ENCODE measurements at regions not wholly inside any gene's neighbourhood (a gene's known extent, or its start where the extent isn't known, plus 50 kb on each side); places are given as distances from the start of the nearest gene placed in this dataset.

- H3K79me2 ChIP-seq (ENCODE audit: control insufficient read depth, low read length) = no peaks in the 10 kb centered on the region
- TF ChIP-seq EZH2phosphoT487 (IDR thresholded peaks at IDR 0.05; ENCODE audit: borderline replicate concordance, low read length) (no peak), CTCF (IDR thresholded peaks at IDR 0.05; ENCODE audit: low read depth, low read length, poor library complexity, severe bottlenecking) (no peak)
- H3K27me3 ChIP-seq (ENCODE audit: control insufficient read depth, low read length) = no peaks in the 10 kb centered on the region
- no peak overlapping the region for H3K4me2 ChIP-seq (ENCODE audit: low read length)
- no peaks in the 10 kb centered on the region for H4K20me1 ChIP-seq (ENCODE audit: control insufficient read depth, insufficient read depth, low read depth, low read length)
- H3K9me3 ChIP-seq (ENCODE audit: control insufficient read depth, insufficient read depth, low read length) = no peaks in the 10 kb centered on the region
- no peak overlapping the region for H3K27ac ChIP-seq (ENCODE audit: low read depth, low read length)
- H3K4me3 ChIP-seq (ENCODE audit: low read length) = no peak overlapping the region
- H3K9me2 ChIP-seq (replicated peaks; ENCODE audit: control insufficient read depth, low read length) = no peaks in the 10 kb centered on the region
- no peaks in the 10 kb centered on the region for H3K36me3 ChIP-seq (ENCODE audit: control insufficient read depth, low read length)
- H3K4me1 ChIP-seq (ENCODE audit: control insufficient read depth, low read length) = no peaks in the 10 kb centered on the region
- H3F3A ChIP-seq (ENCODE audit: control insufficient read depth, insufficient read depth) = no peaks in the 10 kb centered on the region
Measured at GRCh38 chr3:191944835-191945234, 483.9 kb downstream of the PYDC2 start.

- no peaks in the 10 kb centered on the region for H3K36me3 ChIP-seq (ENCODE audit: control insufficient read depth, low read length)
- no peaks in the 10 kb centered on the region for H3F3A ChIP-seq (ENCODE audit: control insufficient read depth, insufficient read depth)
- H3K4me1 ChIP-seq (ENCODE audit: control insufficient read depth, low read length) = no peaks in the 10 kb centered on the region
- no peak overlapping the region for H3K27ac ChIP-seq (ENCODE audit: low read depth, low read length)
- H3K4me2 ChIP-seq (ENCODE audit: low read length) = no peak overlapping the region
- no peaks in the 10 kb centered on the region for H4K20me1 ChIP-seq (ENCODE audit: control insufficient read depth, insufficient read depth, low read depth, low read length)
- H3K9me2 ChIP-seq (replicated peaks; ENCODE audit: control insufficient read depth, low read length) = no peaks in the 10 kb centered on the region
- H3K79me2 ChIP-seq (ENCODE audit: control insufficient read depth, low read length) = no peaks in the 10 kb centered on the region
- no peak for TF ChIP-seq CTCF (IDR thresholded peaks at IDR 0.05; ENCODE audit: low read depth, low read length, poor library complexity, severe bottlenecking)
- TF ChIP-seq EZH2phosphoT487 (IDR thresholded peaks at IDR 0.05; ENCODE audit: borderline replicate concordance, low read length) = no peak
- H3K27me3 ChIP-seq (ENCODE audit: control insufficient read depth, low read length) = no peaks in the 10 kb centered on the region
- no peak overlapping the region for H3K4me3 ChIP-seq (ENCODE audit: low read length)
- no peaks in the 10 kb centered on the region for H3K9me3 ChIP-seq (ENCODE audit: control insufficient read depth, insufficient read depth, low read length)
Measured at GRCh38 chr3:191952186-191952585, 491.2 kb downstream of the PYDC2 start.

GRCh38 chr3:191952609-191953008 is 491.6 kb downstream of the PYDC2 start:
- H3F3A ChIP-seq (ENCODE audit: control insufficient read depth, insufficient read depth) = no peaks in the 10 kb centered on the region
- TF ChIP-seq EZH2phosphoT487 (IDR thresholded peaks at IDR 0.05; ENCODE audit: borderline replicate concordance, low read length) (no peak), CTCF (IDR thresholded peaks at IDR 0.05; ENCODE audit: low read depth, low read length, poor library complexity, severe bottlenecking) (no peak)

More at GRCh38 chr3:191952609-191953008, 491.6 kb downstream of the PYDC2 start:
- Histone ChIP-seq H3K36me3 (ENCODE audit: control insufficient read depth, low read length) (no peaks in the 10 kb centered on the region), H3K27ac (ENCODE audit: low read depth, low read length) (no peak overlapping the region), H3K4me2 (ENCODE audit: low read length) (no peak overlapping the region), H3K4me1 (ENCODE audit: control insufficient read depth, low read length) (no peaks in the 10 kb centered on the region), H3K79me2 (ENCODE audit: control insufficient read depth, low read length) (no peaks in the 10 kb centered on the region), H3K9me3 (ENCODE audit: control insufficient read depth, insufficient read depth, low read length) (no peaks in the 10 kb centered on the region), H3K27me3 (ENCODE audit: control insufficient read depth, low read length) (no peaks in the 10 kb centered on the region), H3K4me3 (ENCODE audit: low read length) (no peak overlapping the region), H3K9me2 (replicated peaks; ENCODE audit: control insufficient read depth, low read length) (no peaks in the 10 kb centered on the region), H4K20me1 (ENCODE audit: control insufficient read depth, insufficient read depth, low read depth, low read length) (no peaks in the 10 kb centered on the region)

Data from DOHH2 (cell line).